ENCODE measurements at regions not wholly inside any gene's neighbourhood (a gene's known extent, or its start where the extent isn't known, plus 50 kb on each side); places are given as distances from the start of the nearest gene placed in this dataset.
A peak's percentile ranks its signal among the peaks of the same experiment; 100 is the strongest.

- no peak overlapping the region for H2AFZ ChIP-seq (ENCODE audit: low read length)
- H3K27me3 ChIP-seq (ENCODE audit: control insufficient read depth, insufficient read depth, low read length) = no peaks in the 10 kb centered on the region
- H3K27ac ChIP-seq (ENCODE audit: insufficient read depth, low read length) = no peak overlapping the region
- H3K4me1 ChIP-seq (ENCODE audit: control insufficient read depth, extremely low read depth, insufficient read depth, low read length) = no peaks in the 10 kb centered on the region
- no peak overlapping the region for H3K4me3 ChIP-seq (replicated peaks in 1 of 4; ENCODE audit: control extremely low read depth in 1 of 4, insufficient read depth in 1 of 4, low read depth in 3 of 4, low read length in 4 of 4)
- H4K20me1 ChIP-seq (ENCODE audit: control insufficient read depth, extremely low read depth, insufficient read depth, low read length) = no peaks in the 10 kb centered on the region
- TF ChIP-seq EZH2 (IDR thresholded peaks at IDR 0.05; ENCODE audit: low read length, missing control alignments) (no peak), CTCF (conservative IDR thresholded peaks at IDR 0.05 in 1 of 2, IDR thresholded peaks at IDR 0.05 in 1 of 2; ENCODE audit: low read depth in 1 of 2, low read length in 2 of 2) (no peak)
- H3K79me2 ChIP-seq (ENCODE audit: control insufficient read depth, insufficient read depth, low read length) = no peaks in the 10 kb centered on the region
- H3K36me3 ChIP-seq (ENCODE audit: control insufficient read depth, insufficient read depth, low read length) = no peaks in the 10 kb centered on the region
- H3K9me3 ChIP-seq (ENCODE audit: control insufficient read depth, insufficient read depth, low read depth, low read length) = no peaks in the 10 kb centered on the region
- peak in 1 of 2 donors; percentile 68 for DNase-seq (ENCODE audit: low read depth in 2 of 2)
- no peak overlapping the region for H3K4me2 ChIP-seq (ENCODE audit: extremely low read depth, insufficient read depth, low read length)
- H3K9ac ChIP-seq (ENCODE audit: insufficient read depth, low read length) = no peak overlapping the region
Measured at GRCh38 chr4:91826186-91826585, 477.6 kb upstream of the GRID2 start.

- Histone ChIP-seq H3K27me3 (ENCODE audit: control insufficient read depth, insufficient read depth, low read length) (no peaks in the 10 kb centered on the region), H3K36me3 (ENCODE audit: control insufficient read depth, insufficient read depth, low read length) (no peaks in the 10 kb centered on the region), H3K79me2 (ENCODE audit: control insufficient read depth, insufficient read depth, low read length) (no peaks in the 10 kb centered on the region), H3K4me3 (replicated peaks in 1 of 4; ENCODE audit: control extremely low read depth in 1 of 4, insufficient read depth in 1 of 4, low read depth in 3 of 4, low read length in 4 of 4) (no peak overlapping the region), H4K20me1 (ENCODE audit: control insufficient read depth, extremely low read depth, insufficient read depth, low read length) (no peaks in the 10 kb centered on the region), H3K4me1 (ENCODE audit: control insufficient read depth, extremely low read depth, insufficient read depth, low read length) (no peaks in the 10 kb centered on the region), H3K4me2 (ENCODE audit: extremely low read depth, insufficient read depth, low read length) (no peak overlapping the region), H2AFZ (ENCODE audit: low read length) (no peak overlapping the region), H3K9me3 (ENCODE audit: control insufficient read depth, insufficient read depth, low read depth, low read length) (no peaks in the 10 kb centered on the region), H3K27ac (ENCODE audit: insufficient read depth, low read length) (no peak overlapping the region), H3K9ac (ENCODE audit: insufficient read depth, low read length) (no peak overlapping the region)
- DNase-seq (ENCODE audit: low read depth in 2 of 2) = no peak
- TF ChIP-seq CTCF (conservative IDR thresholded peaks at IDR 0.05 in 1 of 2, IDR thresholded peaks at IDR 0.05 in 1 of 2; ENCODE audit: low read depth in 1 of 2, low read length in 2 of 2) (no peak), EZH2 (IDR thresholded peaks at IDR 0.05; ENCODE audit: low read length, missing control alignments) (no peak)
Measured at GRCh38 chr4:91827914-91828313, 475.9 kb upstream of the GRID2 start.

GRCh38 chr4:91829531-91829930 lies 474.2 kb upstream of the GRID2 start:
- Histone ChIP-seq H3K4me1 (ENCODE audit: control insufficient read depth, extremely low read depth, insufficient read depth, low read length) (no peaks in the 10 kb centered on the region), H3K4me2 (ENCODE audit: extremely low read depth, insufficient read depth, low read length) (no peak overlapping the region), H2AFZ (ENCODE audit: low read length) (no peak overlapping the region), H3K27me3 (ENCODE audit: control insufficient read depth, insufficient read depth, low read length) (no peaks in the 10 kb centered on the region), H4K20me1 (ENCODE audit: control insufficient read depth, extremely low read depth, insufficient read depth, low read length) (no peaks in the 10 kb centered on the region), H3K4me3 (replicated peaks in 1 of 4; ENCODE audit: control extremely low read depth in 1 of 4, insufficient read depth in 1 of 4, low read depth in 3 of 4, low read length in 4 of 4) (no peak overlapping the region), H3K9me3 (ENCODE audit: control insufficient read depth, insufficient read depth, low read depth, low read length) (no peaks in the 10 kb centered on the region), H3K36me3 (ENCODE audit: control insufficient read depth, insufficient read depth, low read length) (no peaks in the 10 kb centered on the region), H3K27ac (ENCODE audit: insufficient read depth, low read length) (no peak overlapping the region), H3K9ac (ENCODE audit: insufficient read depth, low read length) (no peak overlapping the region), H3K79me2 (ENCODE audit: control insufficient read depth, insufficient read depth, low read length) (no peaks in the 10 kb centered on the region)
- TF ChIP-seq EZH2 (IDR thresholded peaks at IDR 0.05; ENCODE audit: low read length, missing control alignments) (no peak), CTCF (conservative IDR thresholded peaks at IDR 0.05 in 1 of 2, IDR thresholded peaks at IDR 0.05 in 1 of 2; ENCODE audit: low read depth in 1 of 2, low read length in 2 of 2) (no peak)
- DNase-seq (ENCODE audit: low read depth in 2 of 2) = peak in 1 of 2 donors; percentile 32
